GM23338 (cell line): ENCODE measurements at regions not wholly inside any gene's neighbourhood (a gene's known extent, or its start where the extent isn't known, plus 50 kb on each side); places are given as distances from the start of the nearest gene placed in this dataset.

Experiments used
- ATAC-seq: fragments of 200-7000 bp; cut with Tn5 transposase; 3 replicates; pipeline ENCODE4 v1.9.1; 2020
- DNase-seq: peaks from one replicate; pipeline ENCODE4 v3.0.0-alpha.2; 2015; ENCODE audit warnings: low spot score
- H2AFZ ChIP-seq: fragments of 200-600 bp; sonication (generic); 2 replicates; pipeline ENCODE4 v1.8.0; 2016; ENCODE audit warnings: antibody characterized with exemption, mild to moderate bottlenecking, moderate library complexity
- H3F3A ChIP-seq: fragments of 200-600 bp; sonication (generic); replicated peaks from 2 replicates; pipeline ENCODE4 v1.8.0; 2017; ENCODE audit warnings: antibody characterized with exemption, mixed run types, low read depth
- H3K27ac ChIP-seq: fragments of 200-600 bp; sonication (generic); 2 replicates; pipeline ENCODE4 v1.6.1; 2016; ENCODE audit warnings: low read depth
- H3K27me3 ChIP-seq: fragments of 200-600 bp; sonication (generic); 2 replicates; pipeline ENCODE4 v1.8.0; 2016; ENCODE audit warnings: mild to moderate bottlenecking, mixed run types, moderate library complexity; ENCODE audit not compliant: insufficient read depth
- H3K36me3 ChIP-seq: fragments of 200-600 bp; sonication (generic); 2 replicates; pipeline ENCODE4 v1.8.0; 2016; ENCODE audit warnings: mild to moderate bottlenecking; ENCODE audit not compliant: insufficient read depth
- H3K4me1 ChIP-seq: fragments of 200-600 bp; sonication (generic); 2 replicates; pipeline ENCODE4 v1.8.0; 2016; ENCODE audit warnings: mild to moderate bottlenecking, moderate library complexity; ENCODE audit not compliant: insufficient read depth
- H3K4me2 ChIP-seq: fragments of 200-600 bp; sonication (generic); 2 replicates; pipeline ENCODE4 v1.7.1; 2017; ENCODE audit warnings: mixed run types
- H3K4me3 ChIP-seq: fragments of 200-600 bp; sonication (generic); 2 replicates; pipeline ENCODE4 v1.6.1; 2016; ENCODE audit warnings: mixed run types
- H3K79me2 ChIP-seq: fragments of 200-600 bp; sonication (generic); replicated peaks from 2 replicates; pipeline ENCODE4 v1.8.0; 2017; ENCODE audit warnings: mild to moderate bottlenecking; ENCODE audit not compliant: insufficient read depth
- H3K9me2 ChIP-seq: fragments of 200-600 bp; sonication (generic); 2 replicates; pipeline ENCODE4 v1.8.0; 2017; ENCODE audit not compliant: insufficient read depth
- H4K20me1 ChIP-seq: fragments of 200-600 bp; sonication (generic); replicated peaks from 2 replicates; pipeline ENCODE4 v1.8.0; 2017; ENCODE audit warnings: mild to moderate bottlenecking; ENCODE audit not compliant: insufficient read depth
- H3K27ac Mint-ChIP-seq: 2 replicates; pipeline ENCODE4 v1.8.0; 2020; ENCODE audit warnings: inconsistent platforms, mild to moderate bottlenecking, moderate library complexity, mixed read lengths
- H3K27me3 Mint-ChIP-seq: 3 replicates; pipeline ENCODE4 v1.8.0; 2022; ENCODE audit warnings: low read depth, mild to moderate bottlenecking, moderate library complexity, mixed read lengths, inconsistent platforms; ENCODE audit not compliant: insufficient read depth, poor library complexity
- H3K36me3 Mint-ChIP-seq: 3 replicates; pipeline ENCODE4 v1.8.0; 2021; ENCODE audit warnings: low read depth, mild to moderate bottlenecking, inconsistent platforms, moderate library complexity, mixed read lengths
- H3K4me1 Mint-ChIP-seq: 3 replicates; pipeline ENCODE4 v1.8.0; 2020; ENCODE audit warnings: mild to moderate bottlenecking, inconsistent platforms, mixed read lengths
- H3K4me3 Mint-ChIP-seq: 3 replicates; pipeline ENCODE4 v1.8.0; 2021; ENCODE audit warnings: moderate library complexity, mild to moderate bottlenecking, inconsistent platforms, mixed read lengths
- H3K9me3 Mint-ChIP-seq: 3 replicates; pipeline ENCODE4 v1.8.0; 2020; ENCODE audit warnings: moderate library complexity, mild to moderate bottlenecking, inconsistent platforms, mixed read lengths
- CREB1 ChIP-seq: fragments of 250-450 bp; sonication (Bioruptor Pico); IDR thresholded peaks from 2 replicates; pipeline ENCODE4 v1.5.0; 2020; ENCODE audit warnings: low read depth, mild to moderate bottlenecking, moderate library complexity
- CTCF ChIP-seq, 2 experiments: fragments of 200-600 bp in 1 of 2; sonication (generic) in 1 of 2; conservative IDR thresholded peaks; 2 replicates each; pipeline versions ENCODE4 v1.5.1 to v1.6.1; 2016 to 2017; ENCODE audit warnings: antibody characterized with exemption in 2 of 2, low read depth in 2 of 2, mild to moderate bottlenecking in 2 of 2, moderate library complexity in 1 of 2
- ETS1 ChIP-seq: IDR thresholded peaks from 2 replicates; pipeline ENCODE4 v1.6.1; 2016; ENCODE audit warnings: antibody characterized with exemption
- EZH2 ChIP-seq: fragments of 200-600 bp; sonication (generic); IDR thresholded peaks from one replicate; pipeline ENCODE4 v1.8.0; 2017; ENCODE audit warnings: antibody characterized with exemption, mild to moderate bottlenecking, low read depth; ENCODE audit not compliant: unreplicated experiment
- EZH2phosphoT487 ChIP-seq: fragments of 200-600 bp; sonication (generic); IDR thresholded peaks from one replicate; pipeline ENCODE4 v1.8.1; 2018; ENCODE audit warnings: antibody characterized with exemption; ENCODE audit not compliant: unreplicated experiment
- JUNB ChIP-seq: IDR thresholded peaks from one replicate; pipeline ENCODE4 v1.6.1; 2016; ENCODE audit warnings: antibody characterized with exemption; ENCODE audit not compliant: unreplicated experiment
- NANOG ChIP-seq: IDR thresholded peaks from 2 replicates; pipeline ENCODE4 v1.6.1; 2016; ENCODE audit warnings: antibody characterized with exemption, borderline replicate concordance
- POLR2AphosphoS5 ChIP-seq: IDR thresholded peaks from 2 replicates; pipeline ENCODE4 v1.6.1; 2016; ENCODE audit warnings: antibody characterized with exemption, low read depth
- REST ChIP-seq: IDR thresholded peaks from one replicate; pipeline ENCODE4 v1.6.1; 2018; ENCODE audit warnings: antibody characterized with exemption; ENCODE audit not compliant: unreplicated experiment
- STAT1 ChIP-seq: IDR thresholded peaks from one replicate; pipeline ENCODE4 v1.6.1; 2016; ENCODE audit warnings: antibody characterized with exemption; ENCODE audit not compliant: unreplicated experiment
- ZNF114 ChIP-seq: fragments of 250-450 bp; sonication (Bioruptor Pico); IDR thresholded peaks from 2 replicates; pipeline ENCODE4 v1.5.0; 2020; ENCODE audit warnings: mild to moderate bottlenecking, moderate library complexity
- ZNF331 ChIP-seq: fragments of 250-450 bp; sonication (Bioruptor Pico); IDR thresholded peaks from 2 replicates; pipeline ENCODE4 v1.5.0; 2020; ENCODE audit warnings: low read depth, mild to moderate bottlenecking, moderate library complexity
- ZNF462 ChIP-seq: fragments of 250-450 bp; sonication (Bioruptor Pico); IDR thresholded peaks from 2 replicates; pipeline ENCODE4 v1.5.0; 2020; ENCODE audit warnings: mild to moderate bottlenecking, moderate library complexity

- H3K79me2 ChIP-seq = no peaks in the 10 kb centered on the region
- H2AFZ ChIP-seq = no peak overlapping the region
- no peaks in the 10 kb centered on the region for H3K9me2 ChIP-seq
- no peak overlapping the region for H3K27ac ChIP-seq
- TF ChIP-seq EZH2phosphoT487 (no peak), JUNB (no peak), EZH2 (no peak), CREB1 (CRISPR knock-in tag) (no peak), ETS1 (no peak), POLR2AphosphoS5 (no peak), REST (no peak), CTCF (conservative IDR thresholded peaks at IDR 0.05; ENCODE audit: low read depth in 2 of 2) (no peak), NANOG (no peak), ZNF331 (no peak), ZNF462 (CRISPR knock-in tag) (no peak), STAT1 (no peak), ZNF114 (CRISPR knock-in tag) (no peak)
- no peak overlapping the region for H3K27ac Mint-ChIP-seq
- no peaks in the 10 kb centered on the region for H4K20me1 ChIP-seq
- peaks cover 2% of the 10 kb centered on the region; the same call in 1 of the 3 replicates for H3K4me1 Mint-ChIP-seq
- no peak overlapping the region for H3K4me3 ChIP-seq
- no peaks in the 10 kb centered on the region for H3K4me1 ChIP-seq
- H3F3A ChIP-seq = no peaks in the 10 kb centered on the region
- peaks cover 2% of the 10 kb centered on the region; the same call in 1 of the 3 replicates for H3K9me3 Mint-ChIP-seq
- no peaks in the 10 kb centered on the region for H3K36me3 ChIP-seq
- H3K27me3 ChIP-seq = no peaks in the 10 kb centered on the region
- DNase-seq (no peak), ATAC-seq (no peak)
- no peak overlapping the region for H3K4me2 ChIP-seq
- H3K27me3 Mint-ChIP-seq = peaks cover 1% of the 10 kb centered on the region
- no peak overlapping the region for H3K4me3 Mint-ChIP-seq
- no peaks in the 10 kb centered on the region for H3K36me3 Mint-ChIP-seq
Measured at GRCh38 chrX:39052751-39053150, 251.5 kb downstream of the MID1IP1 start.
